ENCODE measurements at regions not wholly inside any gene's neighbourhood (a gene's known extent, or its start where the extent isn't known, plus 50 kb on each side); places are given as distances from the start of the nearest gene placed in this dataset.

DNA sequence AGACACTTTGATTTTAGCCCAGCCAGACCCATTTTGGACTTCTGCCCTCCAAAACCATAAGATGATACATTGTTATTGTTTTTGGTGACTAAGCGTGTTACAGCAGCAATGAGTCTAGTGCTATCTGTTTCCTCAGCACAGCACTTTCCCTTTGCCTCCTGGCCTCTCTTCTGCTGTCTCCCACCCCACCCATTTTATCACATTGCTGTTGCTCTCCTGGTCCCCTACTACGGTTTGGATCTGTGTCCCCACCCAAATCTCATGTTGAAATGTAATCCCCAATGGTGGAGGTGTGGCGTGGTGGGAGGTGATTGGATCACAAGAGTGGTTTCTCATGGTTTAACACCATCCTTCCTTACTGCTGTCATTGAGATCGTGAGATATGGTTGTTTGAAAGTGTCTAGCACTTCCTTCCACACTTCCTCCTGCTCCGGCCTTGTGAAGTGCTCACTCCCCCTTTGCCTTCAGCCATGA is 59.8 kb upstream of the CD82 start:
- TF ChIP-seq, protein P1, sequence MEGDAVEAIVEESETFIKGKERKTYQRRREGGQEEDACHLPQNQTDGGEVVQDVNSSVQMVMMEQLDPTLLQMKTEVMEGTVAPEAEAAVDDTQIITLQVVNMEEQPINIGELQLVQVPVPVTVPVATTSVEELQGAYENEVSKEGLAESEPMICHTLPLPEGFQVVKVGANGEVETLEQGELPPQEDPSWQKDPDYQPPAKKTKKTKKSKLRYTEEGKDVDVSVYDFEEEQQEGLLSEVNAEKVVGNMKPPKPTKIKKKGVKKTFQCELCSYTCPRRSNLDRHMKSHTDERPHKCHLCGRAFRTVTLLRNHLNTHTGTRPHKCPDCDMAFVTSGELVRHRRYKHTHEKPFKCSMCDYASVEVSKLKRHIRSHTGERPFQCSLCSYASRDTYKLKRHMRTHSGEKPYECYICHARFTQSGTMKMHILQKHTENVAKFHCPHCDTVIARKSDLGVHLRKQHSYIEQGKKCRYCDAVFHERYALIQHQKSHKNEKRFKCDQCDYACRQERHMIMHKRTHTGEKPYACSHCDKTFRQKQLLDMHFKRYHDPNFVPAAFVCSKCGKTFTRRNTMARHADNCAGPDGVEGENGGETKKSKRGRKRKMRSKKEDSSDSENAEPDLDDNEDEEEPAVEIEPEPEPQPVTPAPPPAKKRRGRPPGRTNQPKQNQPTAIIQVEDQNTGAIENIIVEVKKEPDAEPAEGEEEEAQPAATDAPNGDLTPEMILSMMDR (IDR thresholded peaks at IDR 0.05) = no peak
- TF ChIP-seq EZH2 (IDR thresholded peaks at IDR 0.05; ENCODE audit: borderline replicate concordance, insufficient read depth, low read depth, low read length, poor library complexity, severe bottlenecking) = no peak
